HG03378 (cell line): ENCODE measurements at regions not wholly inside any gene's neighbourhood (a gene's known extent, or its start where the extent isn't known, plus 50 kb on each side); places are given as distances from the start of the nearest gene placed in this dataset.

Experiments
- ATAC-seq: cut with Tn5 transposase; IDR thresholded peaks from one replicate; pipeline ENCODE4 v1.9.1; 2021; ENCODE audit warnings: mild to moderate bottlenecking, moderate library complexity; ENCODE audit not compliant: unreplicated experiment

GRCh38 chr13:72258340-72258981 is 391.5 kb upstream of the DACH1 start:
- no peak for ATAC-seq

- no peak for ATAC-seq
These were observed 388.9 kb upstream of the DACH1 start for GRCh38 chr13:72255908-72256307.

GRCh38 chr13:72253754-72254153 is 386.8 kb upstream of the DACH1 start:
- ATAC-seq: no peak

GRCh38 chr13:72246396-72246795 is 379.4 kb upstream of the DACH1 start:
- no peak for ATAC-seq

GRCh38 chr13:72244788-72245187 is 377.8 kb upstream of the DACH1 start:
- ATAC-seq: no peak

GRCh38 chr13:72230131-72230530 is 363.1 kb upstream of the DACH1 start:
- no peak for ATAC-seq

GRCh38 chr13:72229067-72229466 is 362.1 kb upstream of the DACH1 start:
- no peak for ATAC-seq

GRCh38 chr13:72221276-72221962 is 354.4 kb upstream of the DACH1 start:
- peak; percentile 52 for ATAC-seq

- peak; percentile 50 for ATAC-seq
These were observed 352.0 kb upstream of the DACH1 start for GRCh38 chr13:72218966-72219365.

- no peak for ATAC-seq
These were observed 350.1 kb upstream of the DACH1 start for GRCh38 chr13:72217142-72217541.

GRCh38 chr13:72208112-72208645 is 341.2 kb upstream of the DACH1 start:
- ATAC-seq: no peak

- ATAC-seq: no peak
These were observed 338.8 kb upstream of the DACH1 start for GRCh38 chr13:72205773-72206172.

- no peak for ATAC-seq
These were observed 337.3 kb upstream of the DACH1 start for GRCh38 chr13:72204291-72204690.

GRCh38 chr13:72201726-72202125 is 334.7 kb upstream of the DACH1 start:
- no peak for ATAC-seq

- ATAC-seq: no peak
These were observed 332.6 kb upstream of the DACH1 start for GRCh38 chr13:72199640-72200039.

- no peak for ATAC-seq
These were observed 332.1 kb upstream of the DACH1 start for GRCh38 chr13:72198967-72199560.

- no peak for ATAC-seq
These were observed 331.0 kb upstream of the DACH1 start for GRCh38 chr13:72198042-72198441.

GRCh38 chr13:72195044-72195704 is 328.2 kb upstream of the DACH1 start:
- no peak for ATAC-seq

GRCh38 chr13:72194523-72194922 is 327.5 kb upstream of the DACH1 start:
- no peak for ATAC-seq

GRCh38 chr13:72186730-72187422 is 319.9 kb upstream of the DACH1 start:
- no peak for ATAC-seq

- ATAC-seq: no peak
These were observed 318.8 kb upstream of the DACH1 start for GRCh38 chr13:72185776-72186175.
